KBM-7 (cell line): ENCODE measurements at regions not wholly inside any gene's neighbourhood (a gene's known extent, or its start where the extent isn't known, plus 50 kb on each side); places are given as distances from the start of the nearest gene placed in this dataset.
"Not testable (repeated sequence)": the region's sequence is repeated elsewhere in the genome, so short reads cannot be mapped to it uniquely, and the experiment has no call there.

Experiments used
- DNase-seq: peaks from one replicate; pipeline ENCODE4 v3.0.0-alpha.2; 2015
- in situ Hi-C: fragments of 300-500 bp; cut with MboI; formaldehyde crosslinking; loops from 2 replicates; pipeline ENCODE4 v1.14.3; 2020; ENCODE audit warnings: low sequenced_read_pairs, low pct_unique_long_range_greater_than_20kb, mixed read lengths

DNA sequence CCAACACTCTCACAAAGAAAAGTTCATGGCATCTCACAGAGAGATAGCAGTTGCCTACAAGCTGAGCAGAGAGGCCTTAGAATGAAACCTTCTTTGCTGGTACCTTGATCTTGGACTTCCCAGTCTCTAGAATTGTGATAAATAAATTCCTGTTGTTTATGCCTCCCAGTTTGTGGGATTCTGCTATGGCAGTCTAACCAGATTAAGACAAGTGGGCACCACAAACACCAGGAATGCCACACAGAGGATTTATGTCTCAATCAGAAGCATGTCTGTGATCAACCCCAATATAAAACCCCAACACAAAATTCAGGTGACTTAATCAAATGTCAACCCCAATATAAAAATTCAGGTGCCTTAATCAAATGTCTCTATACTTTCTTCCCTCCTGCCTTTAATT lies 581.3 kb downstream of the XPNPEP1 start:
- DNase-seq: no peak
- in situ Hi-C loops: no loop called here

DNA sequence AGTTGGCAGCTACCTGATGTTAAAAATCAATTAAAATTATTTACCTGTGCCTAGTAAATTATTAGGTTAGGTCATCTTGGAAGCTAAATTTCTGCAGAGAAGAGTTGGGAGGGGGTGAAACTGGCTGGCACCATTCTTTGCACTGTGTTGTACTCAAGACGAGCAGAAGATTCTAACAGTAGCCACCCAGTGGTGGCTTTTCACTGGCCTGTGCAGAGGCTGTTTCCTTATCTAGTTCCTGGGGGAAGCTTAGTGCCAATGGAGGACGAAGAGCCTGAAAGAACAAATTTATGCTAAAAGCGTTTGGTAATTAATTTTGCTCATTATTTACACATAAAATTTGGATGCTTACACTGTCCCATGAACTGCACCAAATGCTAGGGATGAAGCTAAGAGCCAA lies 595.3 kb downstream of the XPNPEP1 start:
- in situ Hi-C loops: no loop called here
- no peak for DNase-seq

DNA sequence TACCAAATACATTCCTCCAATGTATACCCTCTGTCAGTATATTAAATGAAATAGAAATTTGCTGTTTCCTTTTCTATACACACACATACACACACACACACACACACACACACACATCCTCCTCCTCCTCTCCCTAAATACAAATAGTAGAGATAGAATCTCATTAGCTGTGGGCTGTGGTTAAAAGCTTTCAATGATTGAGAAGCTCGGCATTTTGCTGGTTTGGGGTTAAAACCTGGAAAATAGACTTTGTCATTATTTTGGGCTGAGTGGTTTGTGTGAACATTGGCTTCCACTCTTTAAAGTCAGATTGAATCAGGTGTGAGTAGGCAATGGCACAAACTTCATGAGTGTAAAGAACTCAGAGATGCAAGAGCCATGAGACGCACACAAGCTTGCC lies 596.0 kb downstream of the XPNPEP1 start:
- in situ Hi-C loops: no loop called here
- DNase-seq: no peak

DNA sequence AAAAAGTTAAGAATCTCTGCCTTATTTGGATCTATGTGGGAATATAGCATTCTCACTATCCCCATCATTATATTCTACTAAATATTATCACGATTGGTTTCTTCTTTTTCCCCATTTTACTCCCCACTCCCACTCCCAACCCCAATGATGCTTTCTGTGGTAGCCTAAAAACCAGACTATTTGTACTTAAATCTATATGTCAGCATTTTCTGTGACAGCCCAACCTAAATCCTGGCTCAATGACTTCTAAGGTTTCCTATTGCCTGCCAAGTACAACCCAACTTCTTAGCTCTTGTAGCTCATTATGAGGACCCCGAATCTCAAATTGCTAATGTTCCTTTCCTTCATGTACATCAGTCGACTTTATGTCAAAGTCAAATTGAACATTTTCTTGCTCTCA lies 598.6 kb downstream of the XPNPEP1 start:
- DNase-seq: no peak
- in situ Hi-C loops: no loop called here

DNA sequence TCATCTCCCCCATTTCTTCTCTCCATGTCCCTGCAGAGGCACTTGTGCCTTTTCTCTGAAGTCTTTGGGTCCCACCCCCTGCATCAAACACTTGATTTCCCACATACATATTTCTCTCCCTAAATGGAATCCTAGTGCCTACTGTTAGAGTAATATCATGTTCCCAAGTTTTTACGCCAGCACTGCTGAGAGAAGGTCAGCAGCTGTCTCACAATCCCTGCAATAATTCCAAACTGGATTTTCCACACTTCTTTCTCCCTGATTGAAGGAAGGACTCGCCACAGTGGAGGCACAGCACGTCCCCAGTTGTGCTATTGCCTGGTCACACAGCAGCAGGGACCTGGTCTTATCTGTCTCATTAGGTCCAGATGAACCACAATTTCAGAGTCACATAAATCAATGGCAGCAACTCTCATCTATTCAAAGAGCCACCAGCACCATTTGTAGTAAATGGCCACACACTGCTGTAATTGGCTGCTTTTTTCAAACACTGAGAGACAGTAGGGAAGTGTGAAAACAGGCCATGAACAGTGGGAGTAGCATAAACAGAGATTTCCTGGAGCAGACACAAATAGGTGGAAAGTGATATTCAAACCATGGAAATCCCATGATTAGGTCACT lies 605.5 kb downstream of the XPNPEP1 start:
- DNase-seq: no peak

DNA sequence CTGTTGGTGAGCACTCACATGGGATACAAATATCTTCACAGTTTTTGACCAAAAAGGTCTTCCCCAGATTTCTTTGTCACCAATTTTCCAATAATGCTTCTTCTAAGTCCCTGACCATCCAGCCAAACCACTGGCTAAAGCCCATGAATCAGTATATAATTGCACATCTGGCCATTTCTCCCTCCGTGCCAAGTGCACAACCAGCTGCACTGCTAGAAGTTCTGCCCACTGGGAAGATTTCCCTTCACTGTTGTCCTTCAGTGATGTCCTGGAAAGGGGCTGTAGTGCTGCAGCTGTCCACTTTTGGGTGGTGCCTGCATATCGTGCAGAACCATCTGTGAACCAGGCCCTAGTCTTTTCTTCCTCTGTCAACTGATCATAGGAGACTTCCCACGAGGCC lies 609.3 kb downstream of the XPNPEP1 start:
- in situ Hi-C loops: not testable (repeated sequence)

More for the DNA sequence above, 605.5 kb downstream of the XPNPEP1 start:
- in situ Hi-C loops: no loop called here

DNA sequence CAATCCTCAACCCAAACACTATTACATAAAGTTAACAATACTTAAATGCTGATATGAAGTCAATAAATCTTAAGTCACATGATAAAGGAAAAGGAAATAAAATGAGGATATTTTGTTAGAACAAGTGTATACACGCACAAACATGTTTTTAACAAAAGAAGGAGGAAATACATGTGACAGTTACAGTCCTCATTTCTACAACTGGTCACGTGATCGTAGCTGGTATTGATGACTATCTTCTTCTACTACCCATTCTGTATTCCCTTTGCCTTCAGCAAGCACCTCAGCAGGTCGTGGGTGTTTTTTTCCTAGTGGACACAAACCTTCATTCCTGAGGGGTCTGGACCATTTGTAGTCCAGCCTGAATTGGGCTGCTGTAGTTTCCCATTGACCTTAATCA lies 610.8 kb downstream of the XPNPEP1 start:
- DNase-seq, in situ Hi-C loops: not testable (repeated sequence)

More for the DNA sequence above, 609.3 kb downstream of the XPNPEP1 start:
- not testable (repeated sequence) for DNase-seq

DNA sequence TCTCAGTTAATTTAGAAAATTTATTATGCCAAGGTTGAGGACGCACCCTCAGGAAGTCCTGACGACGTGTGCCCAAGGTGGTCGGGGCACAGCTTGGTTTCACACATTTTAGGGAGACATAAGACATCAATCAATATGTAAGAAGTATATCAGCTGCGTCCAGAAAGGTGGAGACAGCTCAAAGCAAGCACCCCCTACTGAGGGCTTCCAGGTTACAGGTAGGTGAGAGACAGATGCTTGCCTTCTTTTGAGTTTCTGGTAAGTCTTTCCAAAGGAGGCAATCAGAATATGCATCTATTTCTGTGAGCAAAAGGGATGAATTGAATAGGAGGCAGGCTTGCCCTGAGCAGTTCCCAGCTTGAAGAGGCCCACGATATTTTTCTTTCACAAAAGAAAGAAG lies 614.3 kb downstream of the XPNPEP1 start:
- no peak for DNase-seq
- in situ Hi-C loops: no loop called here

DNA sequence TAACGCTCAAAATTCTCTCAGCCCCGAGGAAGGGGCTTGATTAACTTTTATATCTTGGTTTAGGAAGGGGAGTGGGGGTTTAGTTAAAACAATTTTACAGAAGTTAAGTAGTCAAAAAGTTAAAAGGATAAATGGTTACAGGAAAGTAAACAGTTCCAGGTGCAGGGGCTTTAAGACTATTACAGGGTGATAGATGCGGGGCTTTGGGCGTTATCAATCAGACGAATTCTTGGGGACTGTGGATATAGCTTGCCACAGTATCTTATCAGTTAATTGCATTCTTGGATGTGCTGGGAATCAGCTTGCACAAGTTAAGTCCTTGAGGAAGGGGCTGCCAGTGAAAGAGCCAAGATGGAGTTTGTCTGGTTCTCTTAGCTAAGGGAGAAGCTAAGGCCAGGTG lies 616.2 kb downstream of the XPNPEP1 start:
- in situ Hi-C loops, DNase-seq: not testable (repeated sequence)

DNA sequence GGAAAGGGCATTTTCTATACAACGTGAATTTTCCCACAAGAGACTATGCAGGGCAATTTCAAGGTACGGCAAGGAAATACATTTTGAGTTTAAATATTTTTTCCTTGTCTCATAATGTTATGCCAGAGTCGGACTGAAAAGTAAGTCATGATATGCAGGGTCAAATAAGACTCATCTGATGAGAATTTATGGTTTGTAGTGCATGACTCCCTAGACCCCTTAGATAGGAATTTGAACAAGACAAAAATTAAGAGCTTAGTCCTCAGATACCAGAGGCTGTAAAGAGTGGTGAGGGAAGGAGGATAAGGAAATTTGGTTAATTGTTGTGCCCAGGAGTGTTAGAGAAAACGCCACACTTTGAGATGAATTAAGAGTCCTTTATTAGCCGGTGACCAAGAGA lies 616.6 kb downstream of the XPNPEP1 start:
- DNase-seq: no peak
- in situ Hi-C loops: no loop called here

DNA sequence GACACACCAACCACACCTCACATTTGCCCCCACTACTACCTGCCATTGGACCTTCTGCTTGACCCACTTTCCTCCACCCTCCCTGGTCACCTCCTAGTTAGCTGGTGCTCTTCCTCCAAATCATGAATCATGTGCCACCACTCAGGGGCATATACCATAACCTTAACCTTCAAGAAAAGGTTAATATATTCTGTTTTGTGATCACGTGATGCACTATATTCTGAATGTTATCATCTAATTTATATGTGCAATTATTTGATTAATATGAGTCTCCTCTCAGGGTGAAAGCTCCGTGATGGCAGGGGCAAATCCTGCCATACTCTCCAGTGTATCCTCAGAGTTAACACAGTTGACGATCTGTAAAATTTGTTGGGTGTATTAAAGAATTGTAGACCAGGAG lies 635.5 kb downstream of the XPNPEP1 start:
- DNase-seq: no peak
- in situ Hi-C loops: no loop called here

DNA sequence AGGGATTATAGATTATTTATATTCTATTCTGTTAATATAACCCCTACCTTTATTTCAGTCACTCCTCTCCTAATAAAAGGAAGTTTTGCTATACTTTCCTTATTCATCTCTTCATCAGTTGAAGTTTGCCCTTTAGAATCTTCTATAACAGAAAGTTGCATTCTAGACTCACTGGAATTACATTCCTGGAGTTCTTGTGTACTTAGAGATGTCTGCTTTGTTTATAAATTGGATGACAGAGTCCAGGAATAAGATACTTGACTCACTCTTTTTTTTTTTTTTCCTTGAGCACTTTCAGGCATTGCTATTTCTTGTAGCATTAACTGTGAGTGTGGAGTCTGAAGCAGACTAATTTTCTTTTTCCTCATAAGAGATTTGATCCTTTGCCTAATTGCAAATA lies 640.8 kb downstream of the XPNPEP1 start:
- no peak for DNase-seq
- in situ Hi-C loops: no loop called here

DNA sequence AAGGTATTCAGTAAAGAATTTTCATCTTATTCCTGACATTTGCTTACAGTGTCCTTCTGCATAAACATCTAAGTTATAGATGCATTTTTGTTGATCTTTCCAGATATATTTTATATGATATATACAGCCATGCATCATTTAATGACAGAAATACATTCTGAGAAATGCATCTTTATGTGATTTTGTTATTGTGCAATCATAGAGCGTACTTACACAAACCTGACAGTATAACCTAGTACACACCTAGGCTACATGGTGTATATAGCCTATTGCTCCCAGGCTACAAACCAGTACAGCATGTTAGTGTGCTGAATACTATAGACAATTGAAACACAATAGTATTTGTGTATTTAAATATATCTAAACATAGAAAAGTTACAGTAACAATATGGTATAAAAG lies 642.0 kb downstream of the XPNPEP1 start:
- in situ Hi-C loops: no loop called here

DNA sequence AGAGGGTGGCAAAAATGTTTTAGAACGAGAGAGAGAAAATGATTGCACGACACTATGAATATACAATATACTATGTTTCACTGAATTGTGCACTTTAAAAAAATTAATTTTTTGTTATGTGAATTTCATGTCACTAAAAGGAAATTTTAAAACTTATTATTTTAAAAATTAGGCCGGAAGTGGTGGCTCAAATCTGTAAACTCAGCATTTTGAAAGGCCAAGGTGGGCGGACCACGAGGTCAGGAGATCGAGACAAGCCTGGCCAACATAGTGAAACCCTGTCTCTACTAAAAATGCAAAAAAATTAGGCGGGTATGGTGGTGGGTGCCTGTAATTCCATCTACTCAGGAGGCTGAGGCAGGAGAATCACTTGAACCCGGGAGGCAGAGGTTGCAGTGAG lies 642.5 kb downstream of the XPNPEP1 start:
- in situ Hi-C loops: no loop called here

More for the DNA sequence above, 642.0 kb downstream of the XPNPEP1 start:
- DNase-seq: no peak

DNA sequence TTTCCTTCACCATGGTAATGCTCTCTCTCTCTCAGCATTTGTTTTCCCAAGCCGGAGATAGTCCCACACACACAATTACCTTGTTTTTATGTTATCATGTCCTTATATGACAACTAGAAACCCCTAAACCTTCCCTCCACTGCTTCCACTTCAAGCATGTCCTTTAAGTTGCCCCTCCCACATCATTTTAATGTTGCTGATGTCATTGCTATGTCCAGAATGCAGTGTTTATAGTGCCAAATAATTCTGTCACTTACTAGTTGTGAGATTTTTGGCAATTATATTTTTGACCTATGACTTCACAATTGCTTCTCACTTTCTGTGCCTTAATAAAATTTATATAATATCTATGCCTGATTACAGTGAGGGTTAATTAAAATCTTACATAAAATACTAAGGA lies 645.9 kb downstream of the XPNPEP1 start:
- no peak for DNase-seq
- in situ Hi-C loops: no loop called here

More for the DNA sequence above, 642.5 kb downstream of the XPNPEP1 start:
- no peak for DNase-seq

DNA sequence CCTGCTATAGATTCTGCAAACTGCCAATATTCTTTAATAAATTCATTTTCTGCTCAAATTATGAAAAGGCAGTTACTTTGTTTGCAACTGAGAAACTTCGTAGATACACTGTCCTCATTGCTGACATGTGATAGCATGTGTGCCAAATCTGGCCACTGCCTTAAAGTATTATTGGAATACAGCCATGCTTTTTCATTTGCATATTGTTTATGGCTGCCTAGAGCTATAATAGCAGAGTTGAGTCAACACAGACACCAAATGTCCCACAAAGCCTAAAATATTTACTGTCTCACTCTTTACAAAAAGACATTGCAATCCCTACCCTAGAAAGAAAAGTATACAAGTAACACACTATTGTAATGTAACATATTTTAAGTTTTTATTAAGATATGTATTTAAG lies 647.4 kb downstream of the XPNPEP1 start:
- no peak for DNase-seq
- in situ Hi-C loops: no loop called here

DNA sequence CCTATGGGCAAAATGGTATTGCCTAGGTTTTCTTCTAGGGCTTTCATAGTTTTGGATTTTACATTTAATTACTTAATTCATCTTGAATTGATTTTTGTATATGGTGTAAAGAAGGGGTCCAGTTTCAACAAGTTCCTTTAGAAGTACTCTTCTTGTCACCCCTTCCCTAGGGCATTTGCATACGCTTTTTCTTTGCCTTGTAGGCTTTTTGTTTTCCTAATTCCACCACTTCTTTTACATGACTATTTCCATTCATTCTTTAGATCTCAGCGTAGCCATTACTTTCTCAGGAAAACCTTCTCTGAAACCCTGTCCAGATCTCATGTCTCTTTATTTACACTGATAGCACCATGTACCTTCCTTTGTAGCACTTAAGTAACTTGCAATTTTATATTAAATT lies 648.6 kb downstream of the XPNPEP1 start:
- no peak for DNase-seq
- in situ Hi-C loops: no loop called here

DNA sequence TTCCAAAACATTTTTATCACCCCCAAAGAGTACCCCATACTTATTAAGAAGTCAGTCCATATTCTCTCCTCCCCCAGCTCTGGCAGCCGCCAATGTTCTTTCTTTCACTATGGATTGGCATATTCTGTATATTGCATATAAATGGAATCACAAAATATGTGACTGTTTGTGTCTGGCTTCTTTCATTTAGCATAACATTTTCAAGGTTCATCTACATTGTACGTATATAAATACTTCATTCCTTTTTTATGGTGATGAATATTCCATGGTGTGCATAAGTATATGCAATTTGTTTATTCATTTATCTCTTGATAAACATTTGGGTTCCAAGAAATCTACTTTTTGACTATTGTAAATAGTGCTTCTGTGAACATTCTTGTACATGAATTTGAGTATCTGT lies 653.1 kb downstream of the XPNPEP1 start:
- no peak for DNase-seq
- in situ Hi-C loops: no loop called here

DNA sequence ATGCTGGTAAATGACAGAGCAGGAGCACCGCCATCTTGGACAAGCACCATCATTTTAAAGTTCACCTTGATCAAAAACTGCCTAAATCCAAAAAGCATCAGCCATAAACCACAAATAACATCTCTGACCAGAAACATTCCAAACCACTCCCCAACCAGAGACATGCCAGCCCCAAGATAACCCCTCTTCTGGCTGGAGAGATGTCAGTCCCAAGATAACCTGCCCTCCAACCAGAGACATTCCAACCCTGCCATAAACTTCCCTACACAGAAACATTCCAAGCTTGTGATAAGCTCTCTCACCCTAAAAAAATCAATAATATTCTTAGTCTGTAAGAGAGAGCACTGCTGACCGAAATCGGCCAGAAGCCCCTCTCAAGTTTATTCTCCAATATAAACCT lies 659.3 kb downstream of the XPNPEP1 start:
- no peak for DNase-seq
- in situ Hi-C loops: no loop called here

DNA sequence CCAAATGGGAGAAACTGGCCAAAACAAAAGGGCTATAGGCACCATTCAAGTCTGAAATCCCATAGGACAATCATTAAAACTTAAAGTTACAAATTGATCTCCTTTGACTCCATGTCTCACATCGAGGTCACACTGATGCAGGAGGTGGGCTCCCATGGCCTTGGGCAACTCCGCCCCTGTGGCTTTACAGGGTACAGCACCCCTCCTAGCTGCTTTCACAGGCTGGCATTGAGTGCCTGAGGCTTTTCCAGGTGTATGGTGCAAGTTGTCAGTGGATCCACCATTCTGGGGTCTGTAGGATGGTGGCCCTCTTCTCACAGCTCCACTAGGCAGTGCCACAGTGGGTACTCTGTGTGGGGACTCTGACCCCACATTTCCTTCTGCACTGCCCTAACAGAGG lies 662.1 kb downstream of the XPNPEP1 start:
- DNase-seq: no peak
- in situ Hi-C loops: no loop called here

DNA sequence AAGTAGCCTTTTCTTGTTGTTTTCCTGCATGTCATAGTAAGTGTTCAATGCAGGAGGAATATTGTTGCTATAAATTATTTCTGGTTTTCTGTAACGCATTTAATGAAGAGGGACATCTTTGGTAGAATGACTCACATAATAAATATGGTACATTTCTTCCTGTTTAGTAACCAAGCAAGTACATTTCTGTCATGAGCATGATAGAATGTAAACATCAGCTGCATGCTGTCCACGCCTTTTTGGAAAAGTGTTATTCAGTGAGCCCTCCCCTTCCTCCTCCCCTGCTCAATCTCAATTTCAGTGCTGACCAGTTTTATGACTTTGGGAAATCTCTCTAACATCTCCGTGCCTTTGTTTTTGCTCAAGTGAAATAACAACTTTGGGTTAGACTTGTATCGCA lies 664.0 kb downstream of the XPNPEP1 start:
- in situ Hi-C loops: no loop called here
- no peak for DNase-seq

DNA sequence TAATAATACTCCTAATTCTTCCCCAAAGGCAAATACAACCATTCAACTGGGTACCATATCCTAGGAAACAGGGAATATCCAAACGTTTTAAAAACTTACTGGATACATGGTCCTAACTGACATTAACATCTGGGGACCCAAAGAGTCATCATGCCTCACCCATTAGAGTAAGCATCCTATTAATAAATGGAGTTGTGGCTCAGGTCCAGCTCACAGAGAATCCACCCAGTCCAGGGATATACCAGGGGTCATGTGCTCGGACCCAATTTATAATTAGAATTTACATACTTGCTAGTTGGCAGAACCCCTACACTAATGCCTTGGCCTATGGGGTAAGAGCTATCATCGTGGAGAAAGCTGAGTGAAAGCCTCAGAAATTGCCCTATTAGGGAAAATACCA lies 670.0 kb downstream of the XPNPEP1 start:
- no peak for DNase-seq
- in situ Hi-C loops: no loop called here
